ENCODE measurements at regions not wholly inside any gene's neighbourhood (a gene's known extent, or its start where the extent isn't known, plus 50 kb on each side); places are given as distances from the start of the nearest gene placed in this dataset.

- TF ChIP-seq EZH2phosphoT487 (IDR thresholded peaks at IDR 0.05; ENCODE audit: low read length) (no peak), EZH2 (optimal IDR thresholded peaks at IDR 0.05; ENCODE audit: low read depth, low read length) (no peak), CTCF (IDR thresholded peaks at IDR 0.05; ENCODE audit: low read length) (no peak)
- no peaks in the 10 kb centered on the region for H3K79me2 ChIP-seq (ENCODE audit: low read length)
- H3K27me3 ChIP-seq (replicated peaks; ENCODE audit: insufficient read depth, low read length) = no peaks in the 10 kb centered on the region
- no peak overlapping the region for H3K4me3 ChIP-seq (ENCODE audit: low read length)
- no peaks in the 10 kb centered on the region for H3F3A ChIP-seq (ENCODE audit: insufficient read depth, low read length)
- no peaks in the 10 kb centered on the region for H3K9me3 ChIP-seq (replicated peaks; ENCODE audit: insufficient read depth, low read length)
- no peak overlapping the region for H3K9ac ChIP-seq (ENCODE audit: low read length)
- H3K27ac ChIP-seq (ENCODE audit: low read length) = no peak overlapping the region
- H3K36me3 ChIP-seq (replicated peaks; ENCODE audit: insufficient read depth, low read length) = no peaks in the 10 kb centered on the region
- DNase-seq = no peak
- no peak overlapping the region for H2AFZ ChIP-seq (ENCODE audit: low read length)
- no peaks in the 10 kb centered on the region for H4K20me1 ChIP-seq (ENCODE audit: insufficient read depth, low read length)
- H3K4me2 ChIP-seq (ENCODE audit: low read depth, low read length) = no peak overlapping the region
- H3K9me2 ChIP-seq (replicated peaks; ENCODE audit: insufficient read depth, low read length) = no peaks in the 10 kb centered on the region
- no peaks in the 10 kb centered on the region for H3K4me1 ChIP-seq (ENCODE audit: low read length)
Measured at GRCh38 chr2:129205766-129206165, 773.7 kb upstream of the RAB6C start.

GRCh38 chr2:129212299-129212958, 767.0 kb upstream of the RAB6C start:
- no peak overlapping the region for H3K9ac ChIP-seq (ENCODE audit: low read length)
- TF ChIP-seq EZH2phosphoT487 (IDR thresholded peaks at IDR 0.05; ENCODE audit: low read length) = no peak
- no peak for TF ChIP-seq EZH2 (optimal IDR thresholded peaks at IDR 0.05; ENCODE audit: low read depth, low read length)
- TF ChIP-seq CTCF (IDR thresholded peaks at IDR 0.05; ENCODE audit: low read length) = no peak
- no peaks in the 10 kb centered on the region for H3F3A ChIP-seq (ENCODE audit: insufficient read depth, low read length)
- DNase-seq = no peak
- H3K9me2 ChIP-seq (replicated peaks; ENCODE audit: insufficient read depth, low read length) = no peaks in the 10 kb centered on the region
- no peak overlapping the region for H3K4me2 ChIP-seq (ENCODE audit: low read depth, low read length)
- H4K20me1 ChIP-seq (ENCODE audit: insufficient read depth, low read length) = no peaks in the 10 kb centered on the region
- H3K27ac ChIP-seq (ENCODE audit: low read length) = no peak overlapping the region
- no peaks in the 10 kb centered on the region for H3K9me3 ChIP-seq (replicated peaks; ENCODE audit: insufficient read depth, low read length)
- no peak overlapping the region for H2AFZ ChIP-seq (ENCODE audit: low read length)
- H3K4me1 ChIP-seq (ENCODE audit: low read length) = no peaks in the 10 kb centered on the region
- no peak overlapping the region for H3K4me3 ChIP-seq (ENCODE audit: low read length)
- H3K27me3 ChIP-seq (replicated peaks; ENCODE audit: insufficient read depth, low read length) = no peaks in the 10 kb centered on the region
- H3K36me3 ChIP-seq (replicated peaks; ENCODE audit: insufficient read depth, low read length) = no peaks in the 10 kb centered on the region
- H3K79me2 ChIP-seq (ENCODE audit: low read length) = no peaks in the 10 kb centered on the region

GRCh38 chr2:129224022-129224421, 755.4 kb upstream of the RAB6C start:
- H3K36me3 ChIP-seq (replicated peaks; ENCODE audit: insufficient read depth, low read length) = no peaks in the 10 kb centered on the region
- no peaks in the 10 kb centered on the region for H3F3A ChIP-seq (ENCODE audit: insufficient read depth, low read length)
- no peak overlapping the region for H2AFZ ChIP-seq (ENCODE audit: low read length)
- no peak for TF ChIP-seq EZH2 (optimal IDR thresholded peaks at IDR 0.05; ENCODE audit: low read depth, low read length)
- TF ChIP-seq EZH2phosphoT487 (IDR thresholded peaks at IDR 0.05; ENCODE audit: low read length) = no peak
- TF ChIP-seq CTCF (IDR thresholded peaks at IDR 0.05; ENCODE audit: low read length) = no peak
- H3K27ac ChIP-seq (ENCODE audit: low read length) = no peak overlapping the region
- no peaks in the 10 kb centered on the region for H3K27me3 ChIP-seq (replicated peaks; ENCODE audit: insufficient read depth, low read length)
- H3K4me3 ChIP-seq (ENCODE audit: low read length) = no peak overlapping the region
- H3K79me2 ChIP-seq (ENCODE audit: low read length) = no peaks in the 10 kb centered on the region
- H4K20me1 ChIP-seq (ENCODE audit: insufficient read depth, low read length) = no peaks in the 10 kb centered on the region
- H3K9ac ChIP-seq (ENCODE audit: low read length) = no peak overlapping the region
- no peaks in the 10 kb centered on the region for H3K9me3 ChIP-seq (replicated peaks; ENCODE audit: insufficient read depth, low read length)
- H3K4me1 ChIP-seq (ENCODE audit: low read length) = no peaks in the 10 kb centered on the region
- no peak for DNase-seq
- no peaks in the 10 kb centered on the region for H3K9me2 ChIP-seq (replicated peaks; ENCODE audit: insufficient read depth, low read length)
- H3K4me2 ChIP-seq (ENCODE audit: low read depth, low read length) = no peak overlapping the region
